Endodermal cell (in vitro differentiated cells): ENCODE measurements at regions not wholly inside any gene's neighbourhood (a gene's known extent, or its start where the extent isn't known, plus 50 kb on each side); places are given as distances from the start of the nearest gene placed in this dataset.

Experiments
- DNase-seq: peaks from one replicate; pipeline ENCODE4 v3.0.0-alpha.2; 2017
- H3K27ac ChIP-seq: 2 replicates; pipeline ENCODE4 v1.5.1; 2013; ENCODE audit warnings: mild to moderate bottlenecking, low read depth, low read length, moderate library complexity
- H3K27me3 ChIP-seq: 2 replicates; pipeline ENCODE4 v1.6.1; 2013; ENCODE audit warnings: mild to moderate bottlenecking, low read length, moderate library complexity; ENCODE audit not compliant: insufficient read depth, control insufficient read depth, poor library complexity, severe bottlenecking
- H3K36me3 ChIP-seq: 2 replicates; pipeline ENCODE4 v1.7.0; 2013; ENCODE audit warnings: mild to moderate bottlenecking, low read length, moderate library complexity; ENCODE audit not compliant: control insufficient read depth, insufficient read depth
- H3K4me1 ChIP-seq: one replicate; pipeline ENCODE4 v1.7.0; 2013; ENCODE audit warnings: low read length; ENCODE audit not compliant: control insufficient read depth, insufficient read depth
- H3K4me3 ChIP-seq: 2 replicates; pipeline ENCODE4 v1.5.1; 2013; ENCODE audit warnings: mild to moderate bottlenecking, low read length, moderate library complexity
- H3K9ac ChIP-seq: 2 replicates; pipeline ENCODE4 v1.6.1; 2013; ENCODE audit warnings: mild to moderate bottlenecking, low read length, moderate library complexity; ENCODE audit not compliant: poor library complexity, severe bottlenecking; ENCODE audit errors: extremely low read depth
- H3K9me3 ChIP-seq: 2 replicates; pipeline ENCODE4 v1.6.1; 2013; ENCODE audit warnings: mild to moderate bottlenecking, low read length, moderate library complexity; ENCODE audit not compliant: control insufficient read depth
- H3K27ac Mint-ChIP-seq: 2 replicates; pipeline ENCODE4 v1.8.0; 2020; ENCODE audit warnings: mixed read lengths
- H3K27me3 Mint-ChIP-seq: 2 replicates; pipeline ENCODE4 v1.8.0; 2021; ENCODE audit warnings: mild to moderate bottlenecking, mixed read lengths; ENCODE audit not compliant: insufficient read depth
- H3K36me3 Mint-ChIP-seq: 2 replicates; pipeline ENCODE4 v1.8.0; 2020; ENCODE audit warnings: low read depth, mixed read lengths
- H3K4me1 Mint-ChIP-seq: 2 replicates; pipeline ENCODE4 v1.8.0; 2020; ENCODE audit warnings: mixed read lengths
- H3K4me3 Mint-ChIP-seq: 2 replicates; pipeline ENCODE4 v1.8.0; 2020; ENCODE audit warnings: mild to moderate bottlenecking, moderate library complexity, mixed read lengths
- H3K9me3 Mint-ChIP-seq: 2 replicates; pipeline ENCODE4 v1.8.0; 2020; ENCODE audit warnings: mild to moderate bottlenecking, mixed read lengths
- CTCF ChIP-seq: fragments of 200-600 bp; sonication (generic); conservative IDR thresholded peaks from 2 replicates; pipeline ENCODE4 v1.5.0; 2021; ENCODE audit warnings: antibody characterized with exemption, mild to moderate bottlenecking
- WGBS, 2 experiments: methylation state at CpG; one replicate each; pipeline versions ENCODE4 v1.1.5 to v1.1.7; 2013; ENCODE audit warnings: missing lambda C conversion rate in 2 of 2, mixed read lengths in 1 of 2; ENCODE audit not compliant: insufficient coverage in 1 of 2, insufficient read length in 1 of 2; 5-methylcytosine and 5-hydroxymethylcytosine counted together

GRCh38 chr22:22122348-22123117 is 122.1 kb upstream of the VPREB1 start:
- Mint-ChIP-seq H3K27me3 (peaks cover 81% of the 10 kb centered on the region), H3K36me3 (no peaks in the 10 kb centered on the region), H3K27ac (no peak overlapping the region), H3K4me1 (no peaks in the 10 kb centered on the region), H3K4me3 (no peak overlapping the region), H3K9me3 (no peaks in the 10 kb centered on the region)
- 83 to 95% methylated on average over 3 to 4 of the region's 4 CpGs for WGBS, 2 experiments
- Histone ChIP-seq H3K9me3 (no peaks in the 10 kb centered on the region), H3K4me3 (no peak overlapping the region), H3K9ac (no peak overlapping the region), H3K36me3 (no peaks in the 10 kb centered on the region), H3K27me3 (peaks cover 40% of the 10 kb centered on the region), H3K4me1 (no peaks in the 10 kb centered on the region), H3K27ac (no peak overlapping the region)
- no peak for DNase-seq
- no peak for TF ChIP-seq CTCF

GRCh38 chr22:22121445-22121844 is 123.1 kb upstream of the VPREB1 start:
- Mint-ChIP-seq H3K27me3 (peaks cover 72% of the 10 kb centered on the region), H3K9me3 (no peaks in the 10 kb centered on the region), H3K27ac (no peak overlapping the region), H3K4me3 (no peak overlapping the region), H3K4me1 (no peaks in the 10 kb centered on the region), H3K36me3 (no peaks in the 10 kb centered on the region)
- Histone ChIP-seq H3K27me3 (peaks cover 30% of the 10 kb centered on the region), H3K9me3 (no peaks in the 10 kb centered on the region), H3K4me3 (no peak overlapping the region), H3K27ac (no peak overlapping the region), H3K9ac (no peak overlapping the region), H3K36me3 (no peaks in the 10 kb centered on the region), H3K4me1 (no peaks in the 10 kb centered on the region)
- DNase-seq: no peak
- no peak for TF ChIP-seq CTCF

- peaks cover 30% of the 10 kb centered on the region for H3K27me3 ChIP-seq
- Mint-ChIP-seq H3K36me3 (no peaks in the 10 kb centered on the region), H3K4me3 (no peak overlapping the region), H3K27me3 (peaks cover 61% of the 10 kb centered on the region), H3K4me1 (no peaks in the 10 kb centered on the region), H3K9me3 (no peaks in the 10 kb centered on the region), H3K27ac (no peak overlapping the region)
- H3K4me1 ChIP-seq: no peaks in the 10 kb centered on the region
- H3K27ac ChIP-seq: no peak overlapping the region
- no CpG with 5 or more reads among the region's 3 CpGs for WGBS, 2 experiments
- no peaks in the 10 kb centered on the region for H3K9me3 ChIP-seq
- DNase-seq: no peak
- no peaks in the 10 kb centered on the region for H3K36me3 ChIP-seq
- no peak overlapping the region for H3K4me3 ChIP-seq
- TF ChIP-seq CTCF: no peak
- no peak overlapping the region for H3K9ac ChIP-seq
Measured at GRCh38 chr22:22120160-22120559, 124.4 kb upstream of the VPREB1 start.
